ENCODE measurements at regions not wholly inside any gene's neighbourhood (a gene's known extent, or its start where the extent isn't known, plus 50 kb on each side); places are given as distances from the start of the nearest gene placed in this dataset.
"Not testable (repeated sequence)": the region's sequence is repeated elsewhere in the genome, so short reads cannot be mapped to it uniquely, and the experiment has no call there.

- not testable (repeated sequence) for TF ChIP-seq CTCF, POLR2A (IDR thresholded peaks at IDR 0.05)
Measured at GRCh38 chr6:120748574-120748973, 585.7 kb downstream of the TBC1D32 start.

Data from uterus (tissue), 2 donors.